Psoas muscle (tissue), 7 donors: ENCODE measurements at regions not wholly inside any gene's neighbourhood (a gene's known extent, or its start where the extent isn't known, plus 50 kb on each side); places are given as distances from the start of the nearest gene placed in this dataset.

Experiments
- ATAC-seq, 4 donors: fragments of 200-7000 bp; cut with Tn5 transposase; one replicate each; pipeline ENCODE4 v1.9.1; 2020; ENCODE audit warnings: moderate library complexity in 3 of 4, mild to moderate bottlenecking in 2 of 4
- DNase-seq, 2 donors: peaks; one replicate each; pipeline ENCODE4 v3.0.0-alpha.2; 2020
- H3K27ac ChIP-seq: fragments of 200-600 bp; one replicate; pipeline ENCODE4 v1.8.0; 2022
- H3K27me3 ChIP-seq, 3 donors: fragments of 200-600 bp in 1 of 3; one replicate each; pipeline versions ENCODE4 v1.6.1 to v1.8.0; 2013 to 2022; ENCODE audit warnings: low read length in 2 of 3, mild to moderate bottlenecking in 2 of 3, moderate library complexity in 1 of 3; ENCODE audit not compliant: insufficient read depth in 3 of 3
- H3K36me3 ChIP-seq, 2 donors: fragments of 200-600 bp in 1 of 2; one replicate each; pipeline versions ENCODE4 v1.6.1 to v1.8.0; 2013 to 2022; ENCODE audit warnings: low read depth in 1 of 2, mild to moderate bottlenecking in 1 of 2, moderate library complexity in 1 of 2; ENCODE audit not compliant: insufficient read depth in 1 of 2
- H3K4me1 ChIP-seq: fragments of 200-600 bp; one replicate; pipeline ENCODE4 v1.8.0; 2022
- H3K4me3 ChIP-seq: fragments of 200-600 bp; one replicate; pipeline ENCODE4 v1.8.0; 2022; ENCODE audit warnings: mild to moderate bottlenecking
- H3K9me3 ChIP-seq: fragments of 200-600 bp; one replicate; pipeline ENCODE4 v1.8.0; 2022
- WGBS, 3 donors: extraction: QIAGEN DNeasy Blood & Tissue Kit; methylation state at CpG; one replicate each; pipeline versions ENCODE4 v1.1.6 to v1.1.7; 2013; 5-methylcytosine and 5-hydroxymethylcytosine counted together
- intact Hi-C, 2 donors: fragments of 100-400 bp; cut with DNase I; formaldehyde crosslinking; loops; one replicate each; pipeline versions ENCODE4 v1.11.0 to v1.14.2; 2022
- TF ChIP-seq, protein P1 (sequence below): fragments of 200-600 bp; IDR thresholded peaks from one replicate; pipeline ENCODE4 v1.8.0; 2022; ENCODE audit warnings: antibody characterized with exemption
- donor health status: healthy with polysubstance abuse.
- donor health status: DM: no; HTN: no; CAD: no; lungs with moderate emphysema.
- donor health status: Bipolar disorder and iron deficiency.
- donor health status: healthy.
- donor health status: DM: yes; HTN: yes; CAD: no.
- donor health status: DM: no; HTN: no; CAD: no.
- donor health status: DM: yes; HTN: yes; CAD: no.

DNA sequence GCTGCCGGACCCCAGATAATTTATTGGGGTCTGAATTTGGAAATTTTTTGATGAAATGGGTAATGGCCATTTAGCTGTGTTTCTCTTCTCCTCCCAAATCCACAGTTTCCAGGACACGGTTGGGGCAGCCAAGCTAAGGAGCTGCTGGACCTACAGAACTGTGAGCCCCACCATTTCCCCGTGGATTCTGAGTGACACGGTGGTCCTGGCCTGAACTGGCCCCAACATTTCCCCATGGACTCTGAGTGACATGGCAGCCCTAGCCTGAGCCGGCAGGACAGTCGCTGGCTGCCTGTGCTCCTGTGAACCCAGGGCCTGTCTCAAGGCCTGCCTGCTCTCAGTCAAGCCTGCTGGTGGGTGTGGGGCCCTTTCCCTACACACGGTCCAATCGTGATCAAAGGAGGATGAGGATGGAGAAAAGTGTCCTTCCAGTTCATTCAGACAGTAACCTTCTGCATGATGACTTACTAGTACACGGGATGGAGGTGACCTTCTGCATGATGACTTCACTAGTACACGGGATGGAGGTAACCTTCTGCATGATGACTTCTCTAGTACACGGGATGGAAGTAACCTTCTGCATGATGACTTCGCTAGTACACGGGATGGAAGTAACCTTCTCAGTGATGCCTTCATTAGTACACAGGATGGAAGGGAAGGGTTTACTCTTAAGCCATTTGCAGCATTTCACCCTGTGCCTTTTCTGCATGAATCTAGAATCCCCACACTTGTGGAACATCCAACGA is 359.9 kb downstream of the GLRX3 start:
- Histone ChIP-seq H3K9me3 (no peaks in the 10 kb centered on the region), H3K4me1 (no peaks in the 10 kb centered on the region), H3K27me3 (no peaks in the 10 kb centered on the region), H3K36me3 (no peaks in the 10 kb centered on the region), H3K27ac (no peak overlapping the region), H3K4me3 (no peak overlapping the region)
- 79 to 80% (median 80%) methylated on average over 14 of the region's 14 CpGs for WGBS, 3 donors
- DNase-seq (no peak), ATAC-seq (peak in 1 of 4 donors; percentile 39)
- intact Hi-C loops = no loop called here
- TF ChIP-seq, protein P1, sequence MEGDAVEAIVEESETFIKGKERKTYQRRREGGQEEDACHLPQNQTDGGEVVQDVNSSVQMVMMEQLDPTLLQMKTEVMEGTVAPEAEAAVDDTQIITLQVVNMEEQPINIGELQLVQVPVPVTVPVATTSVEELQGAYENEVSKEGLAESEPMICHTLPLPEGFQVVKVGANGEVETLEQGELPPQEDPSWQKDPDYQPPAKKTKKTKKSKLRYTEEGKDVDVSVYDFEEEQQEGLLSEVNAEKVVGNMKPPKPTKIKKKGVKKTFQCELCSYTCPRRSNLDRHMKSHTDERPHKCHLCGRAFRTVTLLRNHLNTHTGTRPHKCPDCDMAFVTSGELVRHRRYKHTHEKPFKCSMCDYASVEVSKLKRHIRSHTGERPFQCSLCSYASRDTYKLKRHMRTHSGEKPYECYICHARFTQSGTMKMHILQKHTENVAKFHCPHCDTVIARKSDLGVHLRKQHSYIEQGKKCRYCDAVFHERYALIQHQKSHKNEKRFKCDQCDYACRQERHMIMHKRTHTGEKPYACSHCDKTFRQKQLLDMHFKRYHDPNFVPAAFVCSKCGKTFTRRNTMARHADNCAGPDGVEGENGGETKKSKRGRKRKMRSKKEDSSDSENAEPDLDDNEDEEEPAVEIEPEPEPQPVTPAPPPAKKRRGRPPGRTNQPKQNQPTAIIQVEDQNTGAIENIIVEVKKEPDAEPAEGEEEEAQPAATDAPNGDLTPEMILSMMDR = no peak

DNA sequence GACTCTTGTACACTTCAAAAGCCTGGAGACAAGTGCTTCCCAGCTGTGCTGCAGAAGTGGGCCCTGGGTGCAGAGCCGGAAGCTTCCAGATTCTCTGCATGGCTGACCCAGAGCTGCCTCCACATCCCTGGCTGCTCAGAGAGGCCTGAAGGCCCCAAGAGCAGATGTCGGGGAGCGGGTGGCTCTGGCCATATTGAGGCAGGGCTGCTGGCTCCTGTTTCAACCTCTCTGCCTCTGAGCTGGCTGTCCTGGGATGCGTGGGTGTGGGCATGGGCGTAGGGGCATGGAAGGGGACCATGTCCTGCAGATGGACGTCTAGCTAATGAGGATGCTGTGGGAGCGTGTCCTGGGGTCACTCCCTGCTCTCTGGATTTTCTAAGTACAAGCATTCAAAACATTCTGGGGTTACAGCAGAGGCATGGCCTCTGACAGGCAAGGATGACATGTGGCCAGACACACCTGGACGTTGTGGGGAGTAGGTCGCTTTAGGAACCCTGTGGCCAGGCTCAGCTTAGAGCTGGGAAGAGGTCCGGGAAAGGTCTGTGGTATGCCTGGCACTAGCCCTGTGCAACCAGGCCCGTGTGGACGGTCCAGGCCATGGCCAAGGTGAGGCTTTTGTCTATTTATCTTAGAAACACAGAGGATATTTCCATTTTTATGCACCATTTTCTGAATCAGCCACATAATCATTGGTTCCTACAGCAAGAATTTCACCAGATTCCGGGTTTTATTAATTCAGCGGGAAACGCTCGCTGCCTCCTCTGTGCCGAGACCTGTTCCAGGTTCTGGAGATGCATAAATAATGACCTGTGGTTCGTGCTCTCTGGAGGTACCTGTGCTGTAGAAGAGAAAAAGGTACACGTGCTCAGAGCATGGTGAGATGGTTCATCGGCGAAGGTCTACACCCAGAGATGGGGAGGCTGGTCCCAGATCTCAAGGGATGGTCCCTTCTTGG is 361.1 kb downstream of the GLRX3 start:
- no peak for DNase-seq
- Histone ChIP-seq H3K36me3 (no peaks in the 10 kb centered on the region), H3K4me1 (no peaks in the 10 kb centered on the region), H3K4me3 (no peak overlapping the region), H3K27me3 (no peaks in the 10 kb centered on the region), H3K9me3 (no peaks in the 10 kb centered on the region), H3K27ac (no peak overlapping the region)
- TF ChIP-seq, protein P1 = no peak
- 82 to 85% (median 83%) methylated on average over 21 of the region's 21 CpGs for WGBS, 3 donors
- intact Hi-C loops = no loop called here
- ATAC-seq = no peak

DNA sequence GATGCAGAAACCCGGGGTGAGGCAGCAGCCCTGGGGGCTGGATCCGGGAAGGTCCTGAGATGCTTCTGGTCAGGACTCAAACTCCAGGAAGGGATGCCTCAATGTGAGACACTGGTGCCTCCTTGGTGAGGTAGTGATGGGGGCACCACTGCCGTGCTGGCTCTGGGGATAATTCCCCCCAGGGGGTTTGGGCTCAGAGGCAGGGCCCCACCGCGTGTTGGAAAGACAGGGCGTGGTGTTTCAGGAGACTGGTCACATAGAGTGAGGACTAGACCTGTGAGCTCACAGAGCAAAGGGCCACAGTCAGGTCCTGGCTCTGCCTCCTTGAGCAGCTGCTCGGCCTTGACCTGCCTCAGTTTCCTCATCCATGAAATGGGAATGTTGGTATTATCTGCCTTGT is 361.9 kb downstream of the GLRX3 start:
- H3K27ac ChIP-seq = no peak overlapping the region
- intact Hi-C loops = no loop called here
- TF ChIP-seq, protein P1 = no peak
- ATAC-seq (no peak), DNase-seq (no peak)
- no peaks in the 10 kb centered on the region for H3K9me3 ChIP-seq
- no peaks in the 10 kb centered on the region for H3K27me3 ChIP-seq
- H3K4me1 ChIP-seq = no peaks in the 10 kb centered on the region
- 66 to 86% (median 84%) methylated on average over 7 of the region's 7 CpGs for WGBS, 3 donors
- no peak overlapping the region for H3K4me3 ChIP-seq
- no peaks in the 10 kb centered on the region for H3K36me3 ChIP-seq

DNA sequence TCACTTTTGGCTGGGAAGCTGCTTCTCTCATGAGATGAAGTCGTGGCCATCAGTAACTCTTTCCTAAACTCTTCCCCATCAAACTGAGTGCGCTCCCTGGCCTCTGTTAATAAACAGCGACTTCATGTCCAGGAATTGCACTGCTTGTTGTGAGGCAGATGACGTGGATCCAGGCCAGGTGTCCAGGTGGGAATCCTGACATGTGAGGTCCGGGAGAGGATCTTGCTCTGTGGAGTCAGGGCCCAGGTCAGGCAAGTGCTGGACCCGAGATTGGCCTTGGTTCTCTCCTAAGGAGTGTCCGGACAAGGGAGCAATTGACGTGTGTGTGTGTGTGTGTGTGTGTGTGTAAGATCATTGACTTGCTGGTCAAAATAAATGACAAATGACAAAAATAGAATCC is 362.7 kb downstream of the GLRX3 start:
- DNase-seq = no peak
- intact Hi-C loops = no loop called here
- no peak for ATAC-seq

More for the DNA sequence above, 362.7 kb downstream of the GLRX3 start:
- Histone ChIP-seq H3K9me3 (no peaks in the 10 kb centered on the region), H3K4me1 (no peaks in the 10 kb centered on the region), H3K4me3 (no peak overlapping the region), H3K36me3 (no peaks in the 10 kb centered on the region), H3K27me3 (no peaks in the 10 kb centered on the region), H3K27ac (no peak overlapping the region)
- TF ChIP-seq, protein P1 = no peak
- 66 to 74% (median 72%) methylated on average over 8 of the region's 8 CpGs for WGBS, 3 donors
